GM12874 (cell line): ENCODE measurements at regions not wholly inside any gene's neighbourhood (a gene's known extent, or its start where the extent isn't known, plus 50 kb on each side); places are given as distances from the start of the nearest gene placed in this dataset.

Experiments used
- CTCF ChIP-seq: IDR thresholded peaks from 2 replicates; pipeline ENCODE4 v1.5.1; 2011; ENCODE audit warnings: low read depth, mild to moderate bottlenecking, control low read depth, low read length, moderate library complexity; ENCODE audit not compliant: insufficient read depth

DNA sequence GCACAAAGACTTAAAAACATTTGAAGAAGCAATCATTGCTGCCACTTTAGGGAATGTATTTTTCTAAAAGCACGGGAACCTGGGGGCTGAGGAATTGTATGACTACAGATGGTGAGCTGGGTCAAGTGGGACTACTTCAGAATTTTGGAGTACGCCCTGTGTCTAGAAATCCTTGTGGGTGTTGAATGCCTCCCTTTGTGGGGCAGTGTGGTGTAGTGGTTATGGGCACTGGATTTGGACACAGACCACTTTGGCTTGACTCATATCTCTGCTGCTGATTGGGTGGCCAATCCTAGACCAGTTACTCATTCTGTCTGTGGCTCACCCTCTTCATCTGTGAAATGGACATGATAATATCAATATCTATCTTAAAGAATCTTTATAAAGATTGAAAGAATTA is 155.0 kb upstream of the RPS6KA3 start:
- TF ChIP-seq CTCF = no peak

GRCh38 chrX:20421275-20421674 is 154.6 kb upstream of the RPS6KA3 start:
- TF ChIP-seq CTCF = no peak

- no peak for TF ChIP-seq CTCF
Measured at GRCh38 chrX:20420058-20420457, 153.3 kb upstream of the RPS6KA3 start.

GRCh38 chrX:20418379-20419150 is 151.9 kb upstream of the RPS6KA3 start:
- no peak for TF ChIP-seq CTCF

DNA sequence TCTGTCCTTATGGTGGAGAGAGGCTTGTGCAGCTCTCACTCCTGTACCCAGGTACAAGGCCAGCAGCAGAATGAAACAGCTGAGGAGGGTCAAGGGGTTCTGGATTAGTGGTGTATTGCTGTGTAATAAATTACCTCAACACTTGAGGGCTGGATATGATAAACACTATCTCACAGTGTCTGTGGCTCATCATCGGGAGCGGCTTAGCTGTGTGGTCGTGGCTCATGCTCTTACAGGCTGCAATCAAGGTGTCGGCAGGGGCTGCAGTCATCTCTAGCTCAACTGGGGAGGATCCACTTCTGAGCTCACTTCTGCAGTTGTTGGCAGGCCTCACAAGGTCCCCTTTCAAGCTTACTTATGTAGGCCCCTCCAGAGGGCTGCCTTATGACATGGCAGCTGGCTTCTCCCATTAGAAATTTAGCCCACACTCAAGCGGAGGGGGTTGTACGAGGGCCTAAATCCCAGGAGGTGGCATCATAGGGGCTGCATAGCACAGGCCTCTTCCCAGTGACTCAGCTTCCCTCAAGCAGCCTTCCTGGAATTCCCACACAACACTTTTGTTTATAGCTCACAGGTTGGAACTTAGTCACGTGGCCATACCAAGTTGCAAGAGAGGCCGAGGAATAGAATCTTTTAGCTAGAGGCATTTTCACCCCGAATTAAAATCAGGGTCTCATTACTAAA is 148.2 kb upstream of the RPS6KA3 start:
- TF ChIP-seq CTCF = no peak

DNA sequence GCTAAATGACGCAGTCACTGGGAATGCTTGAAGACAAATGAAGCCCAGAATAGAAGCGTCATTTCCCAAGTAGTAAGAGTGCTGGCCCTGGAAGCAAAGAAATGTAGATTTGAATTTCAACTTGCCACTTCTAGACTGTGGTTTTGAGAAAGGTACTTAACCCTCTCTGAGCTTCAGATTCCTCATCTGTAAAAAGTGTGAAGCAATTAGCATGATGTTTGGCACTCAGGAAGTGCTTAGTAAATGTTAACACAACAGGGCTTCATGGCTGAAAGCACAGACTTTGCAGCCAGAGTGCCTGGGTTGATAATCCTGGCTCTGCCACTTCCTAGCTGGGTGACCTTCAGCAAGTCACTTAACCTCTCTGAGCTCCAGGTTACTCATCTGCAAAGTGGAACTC is 147.4 kb upstream of the RPS6KA3 start:
- TF ChIP-seq CTCF = no peak

DNA sequence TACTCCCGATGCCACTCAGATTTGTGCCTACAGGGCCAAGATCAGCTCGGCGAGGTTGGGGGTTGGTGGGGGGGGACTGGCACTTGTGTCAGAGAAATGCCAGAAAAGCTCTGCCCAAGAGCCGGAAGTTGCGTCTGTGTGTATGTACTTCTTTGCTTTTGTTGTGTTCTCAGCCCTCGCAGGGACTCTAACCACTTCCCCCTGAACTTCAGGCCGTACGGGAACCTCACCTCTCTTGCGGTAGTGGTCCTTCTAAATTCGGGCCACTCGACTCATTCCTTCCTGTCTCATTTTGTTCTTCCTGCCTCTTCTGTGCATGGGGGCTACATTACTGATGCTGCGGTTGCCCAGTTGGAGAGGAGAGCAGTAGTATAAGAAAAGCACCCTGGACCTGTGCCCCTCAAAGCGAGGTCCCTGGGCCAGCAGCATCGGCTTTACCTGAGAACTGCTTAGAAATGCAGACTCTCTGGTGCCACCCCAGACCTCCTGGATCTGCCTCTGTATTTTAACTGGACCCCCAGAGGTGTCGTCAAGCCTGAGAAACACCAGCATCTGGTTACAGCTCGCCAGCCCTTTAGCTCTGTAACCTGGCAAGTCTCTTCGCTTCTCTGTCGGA is 146.3 kb upstream of the RPS6KA3 start:
- no peak for TF ChIP-seq CTCF
